Karpas-422 (cell line): ENCODE measurements at regions not wholly inside any gene's neighbourhood (a gene's known extent, or its start where the extent isn't known, plus 50 kb on each side); places are given as distances from the start of the nearest gene placed in this dataset.
"Not testable (repeated sequence)": the region's sequence is repeated elsewhere in the genome, so short reads cannot be mapped to it uniquely, and the experiment has no call there.

ENCODE experiments used
- DNase-seq: peaks from one replicate; pipeline ENCODE4 v3.0.0-alpha.2; 2015
- H2AFZ ChIP-seq: fragments of 200-600 bp; sonication (generic); 2 replicates; pipeline ENCODE4 v1.6.1; 2014; ENCODE audit warnings: antibody characterized with exemption, low read length, mixed read lengths
- H3K27ac ChIP-seq: fragments of 200-600 bp; sonication (generic); 2 replicates; pipeline ENCODE4 v1.5.1; 2014; ENCODE audit warnings: mild to moderate bottlenecking, low read length, moderate library complexity
- H3K27me3 ChIP-seq: fragments of 200-600 bp; sonication (generic); 2 replicates; pipeline ENCODE4 v1.6.1; 2014; ENCODE audit warnings: low read length, mixed read lengths
- H3K36me3 ChIP-seq: fragments of 200-600 bp; sonication (generic); 2 replicates; pipeline ENCODE4 v1.6.1; 2014; ENCODE audit warnings: low read length, mixed read lengths; ENCODE audit not compliant: insufficient read depth
- H3K4me1 ChIP-seq: fragments of 200-600 bp; sonication (generic); 2 replicates; pipeline ENCODE4 v1.6.1; 2014; ENCODE audit warnings: mild to moderate bottlenecking, low read length, mixed read lengths
- H3K4me2 ChIP-seq: fragments of 200-600 bp; sonication (generic); 2 replicates; pipeline ENCODE4 v1.6.1; 2014; ENCODE audit warnings: low read length, low read depth, mild to moderate bottlenecking; ENCODE audit not compliant: poor library complexity, severe bottlenecking
- H3K4me3 ChIP-seq: fragments of 200-600 bp; sonication (generic); 2 replicates; pipeline ENCODE4 v1.5.1; 2014; ENCODE audit warnings: mild to moderate bottlenecking, antibody characterized with exemption, low read length, mixed read lengths
- H3K79me2 ChIP-seq: fragments of 200-600 bp; sonication (generic); 2 replicates; pipeline ENCODE4 v1.6.1; 2014; ENCODE audit warnings: mild to moderate bottlenecking, low read length, mixed read lengths
- H3K9ac ChIP-seq: fragments of 200-600 bp; sonication (generic); 2 replicates; pipeline ENCODE4 v1.6.0; 2014; ENCODE audit warnings: low read length
- H3K9me2 ChIP-seq: fragments of 200-600 bp; sonication (generic), shearing (Covaris generic); replicated peaks from 2 replicates; pipeline ENCODE4 v1.6.0; 2014; ENCODE audit warnings: mild to moderate bottlenecking, low read length, moderate library complexity; ENCODE audit not compliant: insufficient read depth
- H3K9me3 ChIP-seq: fragments of 300-700, 200-600 bp; sonication (generic); 2 replicates; pipeline ENCODE4 v1.6.1; 2014; ENCODE audit warnings: low read length, mixed read lengths
- H4K20me1 ChIP-seq: fragments of 200-600 bp; sonication (generic); 2 replicates; pipeline ENCODE4 v1.6.1; 2014; ENCODE audit warnings: mild to moderate bottlenecking, antibody characterized with exemption, low read length, low read depth; ENCODE audit not compliant: insufficient read depth

GRCh38 chr11:28911829-28912228 lies 803.6 kb downstream of the METTL15 start:
- DNase-seq = no peak
- no peak overlapping the region for H3K4me3 ChIP-seq
- no peak overlapping the region for H3K27ac ChIP-seq
- H3K4me2 ChIP-seq = no peak overlapping the region
- H4K20me1 ChIP-seq = no peaks in the 10 kb centered on the region
- H3K9me2 ChIP-seq = no peaks in the 10 kb centered on the region
- no peaks in the 10 kb centered on the region for H3K36me3 ChIP-seq
- no peaks in the 10 kb centered on the region for H3K27me3 ChIP-seq
- no peaks in the 10 kb centered on the region for H3K79me2 ChIP-seq
- H3K9me3 ChIP-seq = no peaks in the 10 kb centered on the region
- no peaks in the 10 kb centered on the region for H3K4me1 ChIP-seq
- no peak overlapping the region for H2AFZ ChIP-seq
- H3K9ac ChIP-seq = no peak overlapping the region

GRCh38 chr11:28910926-28911325 lies 802.7 kb downstream of the METTL15 start:
- no peak for DNase-seq
- no peak overlapping the region for H3K4me3 ChIP-seq
- no peaks in the 10 kb centered on the region for H3K79me2 ChIP-seq
- H2AFZ ChIP-seq = no peak overlapping the region
- H3K9ac ChIP-seq = no peak overlapping the region
- no peaks in the 10 kb centered on the region for H3K4me1 ChIP-seq
- no peaks in the 10 kb centered on the region for H3K36me3 ChIP-seq
- H3K27me3 ChIP-seq = no peaks in the 10 kb centered on the region
- H3K9me2 ChIP-seq = no peaks in the 10 kb centered on the region
- H3K9me3 ChIP-seq = no peaks in the 10 kb centered on the region
- no peaks in the 10 kb centered on the region for H4K20me1 ChIP-seq
- no peak overlapping the region for H3K27ac ChIP-seq
- no peak overlapping the region for H3K4me2 ChIP-seq

DNA sequence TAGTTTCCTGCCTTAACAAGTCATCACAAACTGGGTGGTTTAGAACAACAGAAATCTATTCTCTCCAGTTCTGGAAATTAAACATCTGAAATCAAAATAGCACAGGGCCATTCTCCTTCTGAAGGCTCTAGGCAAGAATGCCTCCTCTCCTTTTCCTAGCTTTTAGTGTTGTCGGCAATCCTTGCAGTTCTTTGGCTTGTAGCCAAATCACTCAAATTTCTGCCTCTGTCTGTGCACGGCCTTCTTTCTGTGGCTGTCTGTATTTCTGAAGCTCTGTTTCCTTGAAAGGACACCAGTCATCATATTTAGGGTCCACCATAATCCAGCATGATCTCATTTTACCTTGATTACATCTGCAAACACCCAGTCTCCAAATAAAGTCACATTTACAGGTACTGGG lies 795.5 kb downstream of the METTL15 start:
- Histone ChIP-seq H2AFZ (no peak overlapping the region), H3K27ac (no peak overlapping the region), H3K4me3 (no peak overlapping the region), H3K9ac (no peak overlapping the region), H3K27me3 (no peaks in the 10 kb centered on the region), H4K20me1 (no peaks in the 10 kb centered on the region), H3K9me2 (no peaks in the 10 kb centered on the region; the same call in 1 of the 2 replicates), H3K4me1 (no peaks in the 10 kb centered on the region), H3K4me2 (no peak overlapping the region), H3K9me3 (no peaks in the 10 kb centered on the region), H3K36me3 (no peaks in the 10 kb centered on the region), H3K79me2 (no peaks in the 10 kb centered on the region)
- DNase-seq = no peak

GRCh38 chr11:28900427-28900826 lies 792.2 kb downstream of the METTL15 start:
- Histone ChIP-seq H3K9me2 (no peaks in the 10 kb centered on the region; the same call in 1 of the 2 replicates), H3K9me3 (no peaks in the 10 kb centered on the region), H3K27ac (no peak overlapping the region), H3K4me3 (no peak overlapping the region), H3K4me1 (no peaks in the 10 kb centered on the region), H3K27me3 (no peaks in the 10 kb centered on the region), H4K20me1 (no peaks in the 10 kb centered on the region), H2AFZ (no peak overlapping the region), H3K4me2 (no peak overlapping the region), H3K9ac (no peak overlapping the region), H3K79me2 (no peaks in the 10 kb centered on the region), H3K36me3 (no peaks in the 10 kb centered on the region)
- no peak for DNase-seq

DNA sequence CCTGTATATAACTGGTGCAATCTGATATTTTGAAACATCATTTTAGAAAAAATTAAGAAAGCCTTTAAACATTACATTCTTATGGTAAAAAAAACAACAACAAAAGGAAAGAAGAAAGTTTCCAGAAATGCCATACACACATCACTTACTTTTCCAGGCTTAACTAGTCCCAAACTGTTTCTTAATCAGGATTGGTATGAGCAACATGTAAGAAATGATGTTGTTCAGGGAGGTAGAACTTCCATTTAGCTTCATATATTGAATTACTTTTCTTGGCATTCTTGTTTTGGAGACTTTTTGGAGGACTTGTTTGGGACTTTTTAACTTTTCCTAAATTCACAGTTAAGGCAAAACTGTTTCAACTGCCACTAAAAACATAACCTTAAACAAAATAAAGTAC lies 791.5 kb downstream of the METTL15 start:
- Histone ChIP-seq H3K4me3 (no peak overlapping the region), H3K9me2 (no peaks in the 10 kb centered on the region; the same call in 1 of the 2 replicates), H3K36me3 (no peaks in the 10 kb centered on the region), H4K20me1 (no peaks in the 10 kb centered on the region), H3K79me2 (no peaks in the 10 kb centered on the region), H3K9me3 (no peaks in the 10 kb centered on the region), H2AFZ (no peak overlapping the region), H3K4me2 (no peak overlapping the region), H3K27ac (no peak overlapping the region), H3K27me3 (no peaks in the 10 kb centered on the region), H3K4me1 (no peaks in the 10 kb centered on the region), H3K9ac (no peak overlapping the region)
- no peak for DNase-seq

- not testable (repeated sequence) for H2AFZ ChIP-seq, H3K4me1 ChIP-seq, H3K36me3 ChIP-seq, DNase-seq, H3K4me2 ChIP-seq, H3K9ac ChIP-seq, H4K20me1 ChIP-seq, H3K9me3 ChIP-seq, H3K27ac ChIP-seq, H3K4me3 ChIP-seq, H3K27me3 ChIP-seq, H3K79me2 ChIP-seq, H3K9me2 ChIP-seq
Measured at GRCh38 chr11:28890601-28891040, 782.4 kb downstream of the METTL15 start.

DNA sequence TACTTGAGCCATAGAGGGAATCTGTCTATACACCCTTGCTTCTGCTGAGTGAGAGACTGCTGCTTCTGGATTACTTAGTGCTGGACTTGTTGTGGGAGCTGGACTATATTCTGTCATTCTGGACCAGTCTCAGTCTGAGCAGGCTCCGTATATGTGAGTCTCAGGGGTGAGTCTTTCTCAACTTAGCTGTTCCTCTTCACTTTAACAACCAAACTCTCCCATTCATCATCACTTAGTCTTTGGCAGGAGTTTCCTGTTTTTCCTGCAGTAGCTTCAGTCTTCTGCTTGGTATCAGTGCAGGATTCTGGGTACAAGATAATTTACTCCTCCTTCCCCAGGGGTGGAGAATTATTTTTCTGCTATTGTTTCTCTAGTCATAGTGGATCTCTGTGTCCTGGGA lies 779.5 kb downstream of the METTL15 start:
- Histone ChIP-seq H4K20me1 (no peaks in the 10 kb centered on the region), H3K4me1 (no peaks in the 10 kb centered on the region), H3K4me2 (no peak overlapping the region), H3K9me2 (no peaks in the 10 kb centered on the region), H3K27ac (no peak overlapping the region), H3K9ac (no peak overlapping the region), H3K36me3 (no peaks in the 10 kb centered on the region), H3K4me3 (no peak overlapping the region), H3K79me2 (no peaks in the 10 kb centered on the region), H2AFZ (no peak overlapping the region), H3K27me3 (no peaks in the 10 kb centered on the region), H3K9me3 (no peaks in the 10 kb centered on the region)
- DNase-seq = no peak

DNA sequence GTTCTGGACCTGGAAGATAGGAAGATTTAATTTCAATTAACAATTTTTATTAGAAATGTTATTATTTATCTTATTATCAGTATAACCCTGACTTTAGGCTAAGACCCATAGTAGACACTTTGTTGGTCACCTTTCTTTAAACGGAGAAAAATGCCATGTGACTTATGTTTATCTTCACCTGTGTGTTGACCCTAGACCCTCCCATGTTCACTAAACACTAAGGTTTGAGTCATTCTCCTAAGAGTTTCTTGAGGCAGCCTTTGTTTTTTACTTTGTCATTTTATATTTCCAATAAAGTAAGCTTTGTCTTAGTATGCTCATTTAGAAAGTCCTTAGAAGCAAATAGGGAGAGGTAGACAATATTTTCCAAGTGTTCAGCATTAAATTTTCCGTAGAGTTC lies 771.7 kb downstream of the METTL15 start:
- Histone ChIP-seq H3K9me3 (no peaks in the 10 kb centered on the region), H3K9ac (no peak overlapping the region), H3K9me2 (no peaks in the 10 kb centered on the region)

GRCh38 chr11:28878025-28878424 lies 769.8 kb downstream of the METTL15 start:
- no peaks in the 10 kb centered on the region for H3K9me2 ChIP-seq
- no peak overlapping the region for H3K9ac ChIP-seq
- no peaks in the 10 kb centered on the region for H3K27me3 ChIP-seq
- no peaks in the 10 kb centered on the region for H3K9me3 ChIP-seq
- no peak overlapping the region for H3K4me2 ChIP-seq
- no peak overlapping the region for H3K4me3 ChIP-seq
- no peak overlapping the region for H2AFZ ChIP-seq
- no peaks in the 10 kb centered on the region for H3K79me2 ChIP-seq
- no peaks in the 10 kb centered on the region for H4K20me1 ChIP-seq
- no peaks in the 10 kb centered on the region for H3K4me1 ChIP-seq
- H3K27ac ChIP-seq = no peak overlapping the region
- no peak for DNase-seq
- H3K36me3 ChIP-seq = no peaks in the 10 kb centered on the region

More for the DNA sequence above, 771.7 kb downstream of the METTL15 start:
- Histone ChIP-seq H3K27me3 (no peaks in the 10 kb centered on the region), H3K27ac (no peak overlapping the region), H3K4me3 (no peak overlapping the region), H3K79me2 (no peaks in the 10 kb centered on the region), H3K4me2 (no peak overlapping the region), H3K4me1 (no peaks in the 10 kb centered on the region), H4K20me1 (no peaks in the 10 kb centered on the region), H3K36me3 (no peaks in the 10 kb centered on the region), H2AFZ (no peak overlapping the region)
- no peak for DNase-seq
